Glutamatergic neuron (in vitro differentiated cells): ENCODE measurements at regions not wholly inside any gene's neighbourhood (a gene's known extent, or its start where the extent isn't known, plus 50 kb on each side); places are given as distances from the start of the nearest gene placed in this dataset.
A peak's percentile ranks its signal among the peaks of the same experiment; 100 is the strongest.

Experiments used
- DNase-seq: peaks from one replicate; pipeline ENCODE4 v3.0.0; 2022
- H3K27ac Mint-ChIP-seq: one replicate; pipeline ENCODE4 v1.8.0; 2020; ENCODE audit warnings: mild to moderate bottlenecking, mixed read lengths, inconsistent platforms; ENCODE audit not compliant: unreplicated experiment
- H3K27me3 Mint-ChIP-seq: one replicate; pipeline ENCODE4 v1.8.0; 2020; ENCODE audit warnings: mild to moderate bottlenecking, moderate library complexity, mixed read lengths, inconsistent platforms; ENCODE audit not compliant: unreplicated experiment
- H3K36me3 Mint-ChIP-seq: one replicate; pipeline ENCODE4 v1.8.0; 2020; ENCODE audit warnings: mild to moderate bottlenecking, mixed read lengths, inconsistent platforms; ENCODE audit not compliant: unreplicated experiment
- H3K4me1 Mint-ChIP-seq: one replicate; pipeline ENCODE4 v1.8.0; 2020; ENCODE audit warnings: mild to moderate bottlenecking, low read depth, mixed read lengths, inconsistent platforms; ENCODE audit not compliant: unreplicated experiment
- H3K4me3 Mint-ChIP-seq: one replicate; pipeline ENCODE4 v1.8.0; 2020; ENCODE audit warnings: mild to moderate bottlenecking, mixed read lengths, inconsistent platforms; ENCODE audit not compliant: unreplicated experiment
- H3K9me3 Mint-ChIP-seq: one replicate; pipeline ENCODE4 v1.8.0; 2020; ENCODE audit warnings: mild to moderate bottlenecking, moderate library complexity, mixed read lengths, inconsistent platforms; ENCODE audit not compliant: unreplicated experiment
- TF ChIP-seq, protein P1 (sequence below): fragments of 200-600 bp; sonication (generic); IDR thresholded peaks from one replicate; pipeline ENCODE4 v1.5.0; 2021; ENCODE audit not compliant: partially characterized antibody, unreplicated experiment

DNA sequence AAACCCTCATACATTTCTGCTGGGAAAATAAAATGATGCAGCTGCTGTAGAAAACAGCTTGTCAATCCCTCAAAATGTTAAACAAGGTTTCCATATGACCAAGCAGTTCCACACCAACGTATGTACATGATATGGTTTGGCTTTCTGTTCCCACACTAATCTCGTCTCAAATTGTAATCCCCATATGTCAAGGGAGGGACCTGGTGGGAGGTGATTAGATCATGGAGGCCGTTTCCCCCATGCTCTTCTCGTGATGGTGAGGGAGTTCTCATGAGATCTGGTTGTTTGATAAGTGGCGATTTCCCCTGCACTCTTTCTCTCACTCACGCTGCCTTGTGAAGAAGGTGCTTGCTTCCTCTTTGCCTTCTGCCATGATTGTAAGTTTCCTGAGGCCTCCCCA lies 100.6 kb upstream of the SLC24A5 start:
- TF ChIP-seq, protein P1, sequence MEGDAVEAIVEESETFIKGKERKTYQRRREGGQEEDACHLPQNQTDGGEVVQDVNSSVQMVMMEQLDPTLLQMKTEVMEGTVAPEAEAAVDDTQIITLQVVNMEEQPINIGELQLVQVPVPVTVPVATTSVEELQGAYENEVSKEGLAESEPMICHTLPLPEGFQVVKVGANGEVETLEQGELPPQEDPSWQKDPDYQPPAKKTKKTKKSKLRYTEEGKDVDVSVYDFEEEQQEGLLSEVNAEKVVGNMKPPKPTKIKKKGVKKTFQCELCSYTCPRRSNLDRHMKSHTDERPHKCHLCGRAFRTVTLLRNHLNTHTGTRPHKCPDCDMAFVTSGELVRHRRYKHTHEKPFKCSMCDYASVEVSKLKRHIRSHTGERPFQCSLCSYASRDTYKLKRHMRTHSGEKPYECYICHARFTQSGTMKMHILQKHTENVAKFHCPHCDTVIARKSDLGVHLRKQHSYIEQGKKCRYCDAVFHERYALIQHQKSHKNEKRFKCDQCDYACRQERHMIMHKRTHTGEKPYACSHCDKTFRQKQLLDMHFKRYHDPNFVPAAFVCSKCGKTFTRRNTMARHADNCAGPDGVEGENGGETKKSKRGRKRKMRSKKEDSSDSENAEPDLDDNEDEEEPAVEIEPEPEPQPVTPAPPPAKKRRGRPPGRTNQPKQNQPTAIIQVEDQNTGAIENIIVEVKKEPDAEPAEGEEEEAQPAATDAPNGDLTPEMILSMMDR: no peak
- no peak for DNase-seq
- Mint-ChIP-seq H3K4me3 (no peak overlapping the region), H3K4me1 (peaks cover 4% of the 10 kb centered on the region), H3K36me3 (no peaks in the 10 kb centered on the region), H3K27ac (peak overlapping the region; percentile 68), H3K27me3 (no peaks in the 10 kb centered on the region), H3K9me3 (peaks cover 1% of the 10 kb centered on the region)

DNA sequence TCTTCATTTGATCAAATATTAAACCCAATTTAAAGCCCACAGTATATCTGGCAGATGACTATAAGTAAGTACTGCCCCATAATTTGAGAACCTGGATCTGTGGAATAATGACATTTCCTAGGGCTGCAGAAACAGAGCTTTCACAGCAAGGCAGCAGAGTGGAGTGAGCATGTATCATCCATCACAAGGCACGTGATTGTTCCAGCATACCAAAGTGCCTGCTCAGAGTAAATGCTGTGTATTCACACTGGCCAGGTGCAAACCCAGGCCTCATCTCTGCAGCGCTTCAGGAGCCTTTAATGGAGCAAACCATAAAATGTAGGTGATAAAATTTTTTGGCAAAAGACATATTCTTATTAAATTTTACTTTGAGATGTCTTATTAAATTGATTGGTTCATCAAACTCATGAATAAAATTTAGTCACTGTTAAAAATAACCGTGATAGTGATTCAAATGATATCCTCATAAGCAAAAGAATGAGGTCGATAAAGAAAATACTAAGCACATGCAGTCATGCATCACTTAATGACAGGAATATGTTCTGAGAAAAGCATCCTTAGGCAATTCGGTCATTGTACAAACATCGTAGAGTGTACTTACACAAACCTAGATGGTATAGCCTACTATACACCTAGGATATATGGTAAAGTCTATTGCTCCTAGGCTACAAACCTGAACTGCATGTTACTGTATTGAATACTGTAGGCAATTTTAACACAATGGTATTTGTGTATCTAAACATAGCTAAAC lies 99.3 kb upstream of the SLC24A5 start:
- no peak for DNase-seq
- Mint-ChIP-seq H3K36me3 (no peaks in the 10 kb centered on the region), H3K4me3 (no peak overlapping the region), H3K9me3 (peaks cover 1% of the 10 kb centered on the region), H3K27ac (no peak overlapping the region), H3K27me3 (no peaks in the 10 kb centered on the region), H3K4me1 (peaks cover 4% of the 10 kb centered on the region)
- TF ChIP-seq, protein P1: no peak

DNA sequence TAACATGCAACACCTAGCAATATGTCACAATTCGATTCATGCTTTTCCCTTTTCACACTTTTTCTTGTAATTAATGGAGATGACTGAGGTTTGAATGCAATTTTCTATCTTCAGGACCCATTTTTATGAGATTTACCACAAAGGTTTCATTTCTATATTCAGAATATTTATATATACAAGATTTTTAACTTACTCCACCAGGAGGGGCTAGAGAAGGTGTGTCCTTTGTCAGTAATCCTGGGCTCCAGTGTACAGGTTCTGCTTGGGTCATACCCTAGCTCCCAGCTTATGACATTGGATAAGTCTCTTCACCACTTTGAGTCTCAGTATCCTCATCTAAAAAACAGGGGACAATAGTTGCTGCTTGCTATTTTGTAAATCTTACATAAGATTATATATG lies 95.7 kb upstream of the SLC24A5 start:
- TF ChIP-seq, protein P1: no peak
- H3K27ac Mint-ChIP-seq: no peak overlapping the region
- DNase-seq: no peak
- H3K4me1 Mint-ChIP-seq: peaks cover 3% of the 10 kb centered on the region
- no peak overlapping the region for H3K4me3 Mint-ChIP-seq
- H3K27me3 Mint-ChIP-seq: no peaks in the 10 kb centered on the region
- no peaks in the 10 kb centered on the region for H3K36me3 Mint-ChIP-seq
- H3K9me3 Mint-ChIP-seq: peaks cover 1% of the 10 kb centered on the region

DNA sequence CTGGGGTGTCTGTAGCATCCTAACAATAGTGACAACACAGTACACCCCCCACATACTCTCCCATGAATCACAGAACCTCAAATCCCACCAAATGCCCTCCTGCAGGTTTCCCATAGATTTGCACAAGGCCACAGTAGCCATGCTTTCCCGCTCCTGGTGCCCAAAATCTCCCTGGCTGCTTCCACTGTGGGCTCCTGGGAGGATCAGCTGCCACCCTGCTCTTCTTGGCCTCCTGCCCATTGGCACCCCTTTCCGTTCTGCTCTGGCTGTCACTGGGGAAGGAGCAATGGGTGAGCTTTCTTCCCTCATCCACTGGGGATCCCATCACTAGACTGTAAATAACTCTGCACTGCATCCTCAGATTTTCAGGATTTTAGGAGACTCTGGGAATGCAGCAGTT lies 92.1 kb upstream of the SLC24A5 start:
- Mint-ChIP-seq H3K9me3 (no peaks in the 10 kb centered on the region), H3K36me3 (no peaks in the 10 kb centered on the region), H3K4me1 (peaks cover 8% of the 10 kb centered on the region), H3K27ac (no peak overlapping the region), H3K4me3 (no peak overlapping the region), H3K27me3 (peaks cover 2% of the 10 kb centered on the region)
- TF ChIP-seq, protein P1: no peak
- DNase-seq: no peak

DNA sequence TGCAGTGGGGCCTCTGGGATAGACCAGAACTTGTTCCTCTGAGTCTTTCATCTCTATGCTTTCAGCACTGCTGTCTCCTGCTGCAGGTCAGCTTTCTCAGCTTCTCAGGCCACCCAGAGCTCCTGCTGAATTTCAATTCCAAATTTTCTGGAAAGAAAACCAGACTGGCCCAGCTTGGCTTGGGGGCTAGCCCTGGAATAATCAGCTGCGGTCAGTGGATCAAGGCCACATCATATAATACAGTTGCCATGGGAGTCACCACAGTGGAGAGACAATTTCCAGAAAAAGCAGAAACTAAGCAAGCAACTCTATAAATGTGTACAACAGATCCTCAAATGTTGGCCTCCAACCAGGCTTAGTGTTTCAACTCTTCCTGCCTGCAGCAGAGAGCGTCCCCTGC lies 91.1 kb upstream of the SLC24A5 start:
- H3K27me3 Mint-ChIP-seq: peaks cover 2% of the 10 kb centered on the region
- no peak for DNase-seq
- H3K9me3 Mint-ChIP-seq: no peaks in the 10 kb centered on the region
- no peak overlapping the region for H3K27ac Mint-ChIP-seq
- TF ChIP-seq, protein P1: no peak
- peaks cover 8% of the 10 kb centered on the region for H3K4me1 Mint-ChIP-seq
- no peak overlapping the region for H3K4me3 Mint-ChIP-seq
- H3K36me3 Mint-ChIP-seq: no peaks in the 10 kb centered on the region
